Fibroblast of the aortic adventitia (primary cell): ENCODE measurements at regions not wholly inside any gene's neighbourhood (a gene's known extent, or its start where the extent isn't known, plus 50 kb on each side); places are given as distances from the start of the nearest gene placed in this dataset.

Experiments used
- DNase-seq: peaks from one replicate; pipeline ENCODE4 v3.0.0-alpha.2; 2010; ENCODE audit warnings: low read depth
- H3K4me3 ChIP-seq: 2 replicates; pipeline ENCODE4 v1.5.1; 2011; ENCODE audit warnings: low read depth, mild to moderate bottlenecking, control low read depth, low read length, moderate library complexity
- TF ChIP-seq, protein P1 (sequence below): IDR thresholded peaks from 2 replicates; pipeline ENCODE4 v1.5.1; 2011; ENCODE audit warnings: mild to moderate bottlenecking, low read length, control low read depth, inconsistent platforms; ENCODE audit not compliant: insufficient read depth

DNA sequence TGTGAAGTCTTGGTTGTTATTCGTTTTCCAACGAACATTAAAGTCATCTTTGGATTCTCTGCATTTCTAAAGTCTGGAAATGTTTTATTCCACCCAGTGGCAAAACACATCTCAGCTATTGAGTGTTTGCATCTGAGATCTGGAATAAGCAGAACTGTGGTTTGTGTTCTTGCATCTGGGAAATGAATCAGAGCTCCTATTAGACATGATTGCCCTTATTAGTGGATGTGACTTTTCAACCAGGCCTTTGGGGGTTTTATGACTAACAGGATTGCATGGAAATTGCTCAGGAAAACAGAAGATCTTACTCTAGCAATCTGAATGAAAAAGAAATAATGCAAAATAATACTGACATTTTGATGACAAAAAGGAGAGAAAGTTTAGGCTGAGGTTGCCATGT, 488.8 kb downstream of the IRS2 start:
- peak; percentile 34 for DNase-seq
- TF ChIP-seq, protein P1, sequence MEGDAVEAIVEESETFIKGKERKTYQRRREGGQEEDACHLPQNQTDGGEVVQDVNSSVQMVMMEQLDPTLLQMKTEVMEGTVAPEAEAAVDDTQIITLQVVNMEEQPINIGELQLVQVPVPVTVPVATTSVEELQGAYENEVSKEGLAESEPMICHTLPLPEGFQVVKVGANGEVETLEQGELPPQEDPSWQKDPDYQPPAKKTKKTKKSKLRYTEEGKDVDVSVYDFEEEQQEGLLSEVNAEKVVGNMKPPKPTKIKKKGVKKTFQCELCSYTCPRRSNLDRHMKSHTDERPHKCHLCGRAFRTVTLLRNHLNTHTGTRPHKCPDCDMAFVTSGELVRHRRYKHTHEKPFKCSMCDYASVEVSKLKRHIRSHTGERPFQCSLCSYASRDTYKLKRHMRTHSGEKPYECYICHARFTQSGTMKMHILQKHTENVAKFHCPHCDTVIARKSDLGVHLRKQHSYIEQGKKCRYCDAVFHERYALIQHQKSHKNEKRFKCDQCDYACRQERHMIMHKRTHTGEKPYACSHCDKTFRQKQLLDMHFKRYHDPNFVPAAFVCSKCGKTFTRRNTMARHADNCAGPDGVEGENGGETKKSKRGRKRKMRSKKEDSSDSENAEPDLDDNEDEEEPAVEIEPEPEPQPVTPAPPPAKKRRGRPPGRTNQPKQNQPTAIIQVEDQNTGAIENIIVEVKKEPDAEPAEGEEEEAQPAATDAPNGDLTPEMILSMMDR, result no peak
- H3K4me3 ChIP-seq, result no peak overlapping the region

- TF ChIP-seq, protein P1, result no peak
- no peak overlapping the region for H3K4me3 ChIP-seq
- DNase-seq, result no peak
These were observed 493.2 kb downstream of the IRS2 start for GRCh38 chr13:109293166-109293565.

DNA sequence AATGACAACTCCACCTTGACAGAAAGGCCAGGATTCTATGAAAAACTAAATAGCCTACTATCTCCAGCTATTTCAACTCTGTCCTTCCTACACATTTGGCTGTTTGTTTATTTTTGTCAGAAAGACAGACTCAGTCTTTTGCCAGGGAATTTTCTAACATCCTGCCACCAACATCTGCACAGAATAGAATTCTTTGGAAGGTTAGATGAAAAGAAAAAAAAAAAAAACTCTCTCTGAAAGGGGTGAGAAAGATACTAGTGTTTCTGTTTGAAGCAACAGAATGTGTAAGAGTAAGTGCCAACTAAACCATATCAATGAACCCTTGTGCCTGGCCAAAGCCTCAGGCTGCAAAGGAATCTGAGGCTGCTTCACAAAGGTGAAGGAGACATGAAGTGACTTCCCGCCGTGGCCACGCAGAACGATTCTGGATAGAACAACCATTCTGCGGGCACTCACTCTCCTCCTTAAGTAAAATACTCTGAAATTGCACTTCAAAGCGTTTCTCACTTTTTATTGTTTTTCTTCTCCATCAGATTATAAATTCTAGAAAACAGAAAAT, 498.2 kb downstream of the IRS2 start:
- TF ChIP-seq, protein P1, result no peak
- DNase-seq, result no peak
- H3K4me3 ChIP-seq, result no peak overlapping the region

DNA sequence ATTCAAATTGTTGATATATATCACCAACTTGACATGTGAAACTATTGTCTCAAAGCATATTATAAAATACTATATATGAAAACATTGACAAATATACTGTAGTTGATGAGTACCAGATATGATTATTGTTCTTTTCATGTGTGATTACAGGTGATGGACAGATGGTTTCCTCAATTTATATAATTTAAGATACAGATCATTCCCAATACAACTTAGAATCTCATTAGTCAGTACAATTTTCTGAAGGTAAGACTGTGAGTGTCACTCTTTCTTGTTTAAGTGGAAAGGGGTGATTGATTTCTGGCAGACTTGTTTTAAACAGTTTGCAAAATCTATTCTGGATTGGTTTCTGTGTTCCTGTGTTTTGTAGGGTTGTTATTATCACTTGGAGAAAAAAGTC, 498.8 kb downstream of the IRS2 start:
- TF ChIP-seq, protein P1, result no peak
- DNase-seq, result no peak
- no peak overlapping the region for H3K4me3 ChIP-seq

DNA sequence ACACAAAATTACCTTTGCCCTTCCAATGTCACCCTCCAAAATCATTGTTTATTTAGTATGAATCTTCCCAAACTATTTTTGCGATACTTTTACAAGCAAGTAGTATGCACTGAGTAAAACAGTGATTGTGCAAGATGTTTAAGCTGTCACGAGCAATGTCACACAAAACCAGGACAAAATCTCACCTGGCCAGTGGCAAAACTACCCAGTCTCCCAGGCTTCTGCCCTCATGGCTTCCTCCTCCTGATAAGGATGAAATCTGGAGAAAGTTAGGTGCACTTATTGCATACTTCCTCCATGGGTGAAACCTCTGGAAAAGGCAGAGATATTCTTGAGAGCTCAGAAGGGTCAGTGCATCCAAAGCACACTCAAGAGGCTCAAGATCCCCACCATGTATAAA, 500.8 kb downstream of the IRS2 start:
- no peak overlapping the region for H3K4me3 ChIP-seq
- DNase-seq, result no peak
- TF ChIP-seq, protein P1, result no peak

- DNase-seq, result no peak
- no peak overlapping the region for H3K4me3 ChIP-seq
- TF ChIP-seq, protein P1, result no peak
These were observed 504.3 kb downstream of the IRS2 start for GRCh38 chr13:109281903-109282635.
